ENCODE measurements at regions not wholly inside any gene's neighbourhood (a gene's known extent, or its start where the extent isn't known, plus 50 kb on each side); places are given as distances from the start of the nearest gene placed in this dataset.

DNA sequence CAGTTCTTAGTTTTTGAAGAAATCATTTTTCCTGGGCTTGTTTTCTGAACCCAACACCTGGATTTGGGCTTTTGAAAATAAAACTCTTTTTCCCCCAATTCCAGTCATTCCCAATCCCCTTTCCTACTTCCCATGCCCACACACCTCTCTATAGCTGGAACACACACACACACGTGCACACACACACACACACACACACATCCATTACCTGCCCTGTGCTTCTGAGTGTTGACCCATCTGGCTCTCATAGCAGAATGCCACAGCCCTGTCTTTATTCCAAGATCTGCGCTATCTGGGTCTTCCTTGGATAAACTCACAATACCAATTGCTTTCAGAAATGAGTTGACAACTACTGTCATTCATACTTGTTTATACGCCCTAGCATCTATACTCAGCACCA lies 54.9 kb upstream of the C4orf54 start:
- DNase-seq (ENCODE audit: low spot score): no peak

- DNase-seq (ENCODE audit: low spot score): no peak
Observed at GRCh38 chr4:99712099-99712498, 54.5 kb upstream of the C4orf54 start.

DNA sequence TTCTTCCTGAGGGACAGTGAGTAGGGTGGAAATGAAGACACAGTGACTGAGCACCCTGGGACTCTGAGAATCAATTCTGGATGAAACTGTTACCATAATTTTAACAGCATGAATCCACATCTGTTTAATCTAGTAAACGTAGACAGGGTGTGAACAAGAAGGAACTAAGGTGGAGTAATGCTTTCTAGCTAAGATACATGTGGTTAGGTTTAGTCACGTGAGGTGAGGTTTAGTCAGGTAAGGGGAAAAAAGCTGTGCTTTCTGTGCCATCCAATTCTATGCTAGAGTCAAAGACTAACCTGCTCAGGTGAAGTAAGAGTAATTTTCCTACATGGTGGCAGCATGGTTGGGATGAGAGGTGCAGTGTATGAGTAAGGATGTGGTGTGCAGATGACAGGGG lies 54.0 kb upstream of the C4orf54 start:
- DNase-seq (ENCODE audit: low spot score): no peak

DNA sequence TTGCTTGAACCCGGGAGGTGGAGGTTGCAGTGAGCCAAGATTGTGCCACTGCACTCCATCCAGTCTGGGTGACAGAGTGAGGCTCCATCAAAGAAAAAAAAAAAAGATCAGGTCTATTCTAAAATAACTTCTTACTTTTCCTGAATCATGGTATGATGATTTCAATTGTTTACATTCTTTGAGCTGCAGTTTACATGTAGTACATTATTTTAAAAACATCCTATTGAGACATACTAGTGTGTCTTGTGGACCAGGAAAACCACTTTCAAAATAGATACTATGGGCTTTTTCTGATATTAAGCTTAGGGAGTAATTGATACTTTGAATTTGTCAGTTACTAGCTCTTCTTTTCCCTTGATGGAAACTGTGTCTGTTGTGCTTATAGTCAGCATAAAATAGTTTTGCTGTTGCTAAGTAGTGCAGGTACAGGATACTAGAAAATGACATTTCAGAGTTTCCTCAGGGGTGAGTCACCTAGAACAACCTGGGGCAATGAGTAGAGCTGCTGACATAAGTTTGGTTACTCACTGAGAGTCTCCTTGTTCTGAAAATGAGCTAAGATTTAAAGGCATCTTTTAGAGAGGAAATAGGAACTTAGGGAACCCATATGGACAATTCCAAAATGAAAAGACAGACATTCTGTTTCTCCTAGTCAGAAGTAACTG lies 53.2 kb upstream of the C4orf54 start:
- peak; percentile 35 for DNase-seq (ENCODE audit: low spot score)

DNA sequence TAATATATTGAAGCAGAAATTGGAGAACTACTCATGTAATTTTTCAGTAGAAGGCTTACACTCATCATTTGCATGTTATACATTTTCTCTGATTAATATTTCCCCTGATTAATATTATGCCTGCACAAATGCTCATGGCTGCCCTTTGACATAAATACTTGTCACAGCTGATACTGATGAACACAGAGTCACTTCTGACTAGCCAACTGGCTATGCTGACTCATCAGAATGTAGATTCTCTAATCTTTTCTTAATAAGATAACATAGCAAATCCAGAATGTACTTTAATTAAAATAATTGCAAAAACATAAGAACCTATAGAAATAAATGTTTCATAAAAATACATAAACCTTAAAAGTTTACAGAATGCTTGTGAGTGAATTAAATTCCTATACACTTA lies 52.4 kb upstream of the C4orf54 start:
- no peak for DNase-seq (ENCODE audit: low spot score)

GRCh38 chr4:99708551-99708950 lies 50.9 kb upstream of the C4orf54 start:
- no peak for DNase-seq (ENCODE audit: low spot score)

Data from A172 (cell line).